GM21390 (cell line): ENCODE measurements at regions not wholly inside any gene's neighbourhood (a gene's known extent, or its start where the extent isn't known, plus 50 kb on each side); places are given as distances from the start of the nearest gene placed in this dataset.

Experiments used
- ATAC-seq: cut with Tn5 transposase; IDR thresholded peaks from one replicate; pipeline ENCODE4 v1.9.1; 2021; ENCODE audit not compliant: unreplicated experiment

DNA sequence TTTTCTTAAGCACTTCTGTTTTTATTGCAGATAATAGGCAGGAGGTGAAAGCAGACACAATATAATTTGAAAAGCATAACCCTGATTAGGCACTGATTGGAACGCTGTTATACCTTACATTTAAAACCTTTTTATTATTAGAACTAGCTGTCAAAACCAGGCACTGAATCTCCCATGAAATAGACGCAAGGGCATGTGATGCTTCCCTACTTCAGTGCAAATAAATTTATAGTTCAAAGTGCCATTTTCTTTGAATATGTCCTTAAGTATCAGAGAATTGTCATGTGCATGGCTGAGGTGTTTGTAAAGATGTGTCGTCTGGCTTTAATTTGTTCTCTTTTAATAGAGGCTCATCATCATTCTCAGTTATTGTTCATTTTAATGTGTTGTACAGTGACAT is 386.0 kb downstream of the NR2F2 start:
- ATAC-seq = no peak

DNA sequence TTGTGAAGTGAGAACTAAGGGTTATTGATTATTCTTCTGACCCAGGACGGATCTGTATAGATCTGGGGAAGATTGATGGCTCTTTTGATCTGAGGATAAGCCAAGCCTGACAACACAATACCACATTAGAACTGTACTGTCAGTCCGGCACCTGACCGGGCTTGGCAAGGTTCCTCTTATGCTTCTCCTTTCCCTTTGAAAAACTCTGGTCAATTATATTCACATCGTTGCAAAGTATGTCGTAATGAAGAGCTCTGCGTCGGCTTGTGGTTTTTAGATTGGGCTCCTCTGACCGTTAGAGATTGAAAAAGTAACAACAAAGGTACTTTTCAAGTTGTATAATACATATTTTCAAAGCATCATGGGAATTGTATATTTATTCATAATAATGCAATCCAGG is 389.8 kb downstream of the NR2F2 start:
- no peak for ATAC-seq

DNA sequence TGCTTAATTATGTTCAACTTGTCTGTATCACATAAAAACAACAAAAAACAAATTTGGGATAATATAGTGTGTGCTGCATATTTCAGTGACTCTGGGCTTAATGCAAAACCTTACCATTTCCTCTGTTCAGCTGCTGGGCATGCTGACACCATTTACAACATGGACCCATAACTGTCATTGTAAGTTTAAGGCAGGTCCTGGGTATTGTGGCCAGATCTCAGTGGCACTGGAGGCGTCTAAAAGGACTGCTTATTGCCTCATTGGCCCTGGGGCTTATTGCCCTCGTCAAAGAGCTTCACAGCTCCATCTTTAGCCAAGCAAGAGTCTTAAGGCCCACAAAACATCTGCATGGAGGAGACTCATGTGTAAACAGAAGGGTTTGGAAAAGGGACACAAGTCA is 390.2 kb downstream of the NR2F2 start:
- no peak for ATAC-seq

DNA sequence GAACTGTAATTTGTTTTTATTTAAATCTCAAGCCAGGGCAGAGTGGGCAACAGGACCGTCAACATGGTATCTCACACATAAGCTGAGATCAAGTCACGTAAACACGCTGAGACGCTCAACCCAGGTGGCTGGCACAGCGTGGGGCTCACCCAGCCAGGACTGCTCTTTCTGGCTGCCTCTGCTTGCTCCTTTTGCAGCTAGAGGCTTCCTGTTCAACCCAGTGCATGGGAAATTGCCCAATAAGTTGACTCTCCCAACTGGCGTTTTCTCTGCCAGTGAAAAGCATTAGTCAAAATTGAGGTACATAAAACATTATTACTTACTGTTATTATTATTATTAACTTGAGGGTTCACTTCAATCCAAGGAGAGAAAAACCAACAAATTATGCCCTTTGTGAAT is 398.1 kb downstream of the NR2F2 start:
- ATAC-seq = no peak

DNA sequence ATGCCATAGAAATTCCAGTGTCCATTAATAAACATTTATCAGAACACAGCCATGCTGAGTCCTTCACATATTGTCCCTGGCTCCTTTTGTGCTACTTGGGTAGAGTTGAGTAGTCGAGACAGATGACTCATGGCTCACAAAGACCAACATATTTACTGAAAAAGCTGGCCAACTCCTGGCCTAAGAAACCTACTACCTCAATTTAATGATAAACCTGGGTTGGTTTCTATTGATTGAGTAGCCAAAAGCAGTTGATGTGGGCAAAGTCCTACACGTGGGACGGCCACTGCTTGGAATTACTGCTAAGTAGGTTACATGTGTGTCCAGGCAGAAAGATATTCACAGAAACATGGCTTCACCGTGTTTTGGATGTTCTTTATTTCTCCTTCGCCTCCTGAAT is 402.2 kb downstream of the NR2F2 start:
- no peak for ATAC-seq

DNA sequence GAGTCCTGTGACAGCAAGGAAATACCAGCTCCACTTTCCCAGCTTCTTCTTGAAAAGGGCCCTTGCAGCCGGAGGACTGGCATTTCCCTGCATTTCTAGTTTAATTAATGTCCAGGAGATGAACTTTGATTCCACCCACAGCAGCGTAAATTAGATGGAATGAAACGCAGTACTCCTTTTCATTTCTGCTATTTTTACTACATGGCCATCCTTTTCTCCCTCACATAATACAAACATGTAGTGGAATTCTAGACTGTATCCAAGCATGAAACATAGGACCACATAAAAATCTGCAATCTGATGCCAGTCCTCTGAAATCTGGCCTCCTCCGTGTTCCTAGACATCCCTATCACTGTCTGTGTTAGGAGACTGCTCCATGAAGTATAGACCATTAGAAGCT is 403.2 kb downstream of the NR2F2 start:
- no peak for ATAC-seq

DNA sequence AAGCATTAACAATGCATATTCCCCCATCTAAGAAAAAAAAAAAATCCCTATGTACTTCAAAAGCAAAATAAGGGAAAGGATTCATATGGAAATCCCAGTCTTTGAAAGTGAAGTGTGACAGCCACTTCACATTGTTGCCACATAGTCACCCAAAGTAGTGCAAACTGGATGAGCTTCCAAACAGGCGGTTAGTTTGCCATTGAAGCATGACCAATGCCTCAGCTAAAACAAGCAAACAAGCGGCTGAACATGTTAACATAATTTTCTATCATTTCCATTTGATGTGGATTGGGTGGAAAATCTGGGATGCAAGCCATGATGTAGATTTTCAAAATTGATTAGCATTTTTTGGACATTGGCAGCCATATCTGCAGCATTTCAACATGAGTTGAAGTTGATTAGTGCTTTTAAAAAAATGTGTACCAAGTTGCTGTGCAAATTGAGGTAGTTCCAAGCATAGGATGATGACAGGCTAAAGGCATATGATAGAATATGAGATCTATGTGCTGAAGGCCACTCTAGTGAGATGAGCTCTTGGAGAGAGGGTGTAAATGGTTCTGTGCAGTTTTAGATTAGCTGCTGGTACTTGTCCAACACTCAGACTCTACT is 405.2 kb downstream of the NR2F2 start:
- no peak for ATAC-seq

DNA sequence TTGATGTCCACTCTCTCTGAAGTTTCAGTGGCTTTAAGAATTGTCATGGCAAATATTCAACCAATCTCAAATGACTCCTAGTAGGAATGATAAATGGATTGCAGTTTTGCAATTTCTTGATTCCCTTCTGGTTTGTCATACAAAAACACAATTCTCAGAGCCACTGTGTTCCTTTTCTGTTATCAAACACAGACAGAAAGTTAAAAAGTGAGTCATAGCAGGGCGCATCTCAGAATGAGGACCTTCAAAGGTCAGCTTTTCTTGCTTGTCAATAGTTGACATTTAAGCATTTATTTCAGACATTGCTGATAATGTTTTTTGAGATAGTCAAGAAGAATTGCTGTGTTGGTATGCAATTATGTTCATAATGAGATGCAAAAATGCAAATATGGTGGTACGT is 405.9 kb downstream of the NR2F2 start:
- no peak for ATAC-seq

DNA sequence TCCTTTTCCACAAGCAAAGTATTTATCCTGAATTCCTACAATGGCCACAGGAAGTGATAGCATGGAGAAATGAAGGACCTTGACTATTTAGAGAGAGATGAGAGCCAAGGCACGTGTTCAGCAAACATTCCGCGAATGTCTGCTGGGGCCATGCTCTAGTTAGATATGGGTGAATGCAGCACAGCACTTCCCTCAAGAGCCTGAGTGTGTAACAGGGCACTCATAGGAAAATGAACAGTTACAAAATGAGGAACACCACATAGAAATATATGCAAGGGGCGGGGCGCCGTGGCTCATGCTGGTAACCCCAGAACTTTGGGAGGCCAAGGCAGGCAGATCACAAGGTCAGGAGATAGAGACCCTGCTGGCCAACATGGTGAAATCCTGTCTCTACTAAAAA is 406.9 kb downstream of the NR2F2 start:
- ATAC-seq = no peak

DNA sequence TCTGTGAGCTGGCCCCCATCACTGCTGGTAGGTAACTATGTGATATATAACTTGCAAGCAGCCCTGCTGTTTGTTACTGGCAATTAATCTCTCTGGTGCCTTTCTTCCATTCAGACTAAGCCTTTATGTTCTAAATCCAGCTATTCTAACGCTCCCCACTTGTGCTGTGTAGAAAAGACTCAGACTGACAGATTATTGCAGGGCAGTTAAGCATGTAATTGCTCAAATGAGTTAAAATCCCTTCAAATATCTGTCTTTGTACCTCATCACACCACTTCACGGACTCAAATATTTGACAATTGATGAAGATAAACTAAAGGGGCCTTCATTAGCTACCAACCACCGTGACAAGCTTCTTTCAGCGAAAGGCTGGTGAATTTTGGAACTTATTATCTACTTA is 416.2 kb downstream of the NR2F2 start:
- ATAC-seq = no peak

DNA sequence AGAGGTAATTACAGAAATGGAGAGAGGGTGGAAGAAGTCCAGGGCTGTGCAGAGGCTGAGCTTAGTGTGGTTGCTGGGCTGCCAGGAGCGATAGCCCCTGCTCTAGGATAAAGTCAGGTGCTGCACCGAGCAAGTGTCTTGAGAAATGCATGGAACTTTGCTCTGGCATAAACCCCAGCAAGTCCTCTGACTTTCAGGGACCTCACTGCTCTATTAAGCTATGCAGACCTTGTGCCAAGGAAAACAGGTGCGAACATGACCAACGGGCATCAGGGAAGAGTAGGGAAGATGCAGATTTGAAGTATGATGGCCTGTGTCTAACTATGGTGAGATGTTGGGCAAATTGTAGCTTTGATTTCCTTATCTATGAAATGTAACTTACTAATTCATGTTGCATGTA is 416.8 kb downstream of the NR2F2 start:
- ATAC-seq = no peak

DNA sequence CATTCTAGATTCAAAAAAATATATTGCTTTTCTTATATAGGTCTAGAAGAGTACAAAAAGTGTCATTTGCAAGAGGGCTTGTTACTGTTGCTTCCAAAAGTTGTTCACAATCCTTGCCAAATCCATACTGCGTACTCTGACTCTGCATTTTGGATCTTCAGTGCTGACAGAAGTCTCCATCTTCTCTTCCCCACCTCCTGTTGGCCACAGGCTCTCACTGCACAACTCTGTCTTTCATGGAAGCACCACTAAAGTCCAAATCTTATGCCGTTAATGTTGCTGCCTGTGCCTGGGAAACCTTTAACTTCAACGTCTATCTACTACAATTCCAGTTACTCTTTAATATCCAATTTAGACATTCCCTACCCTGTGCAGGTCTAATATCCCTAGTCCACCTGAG is 419.9 kb downstream of the NR2F2 start:
- no peak for ATAC-seq

DNA sequence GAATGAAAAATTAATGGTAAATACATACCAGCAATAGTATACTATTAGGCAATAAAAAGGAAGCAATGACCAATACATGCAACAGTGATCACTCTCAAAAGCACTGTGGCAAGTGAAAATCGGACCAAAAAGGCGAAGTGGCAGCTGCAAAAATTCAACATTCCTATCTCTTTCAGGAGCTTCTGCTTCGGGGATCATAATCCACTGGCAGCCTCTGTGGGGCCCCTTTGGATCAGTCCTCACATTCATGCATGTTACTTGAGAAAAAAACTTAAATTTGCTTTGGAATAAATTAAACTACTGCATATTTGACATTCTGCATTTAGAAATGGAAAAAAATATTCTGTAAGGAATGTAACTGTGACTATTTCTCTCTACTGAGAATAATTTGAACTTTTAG is 425.6 kb downstream of the NR2F2 start:
- ATAC-seq = no peak

DNA sequence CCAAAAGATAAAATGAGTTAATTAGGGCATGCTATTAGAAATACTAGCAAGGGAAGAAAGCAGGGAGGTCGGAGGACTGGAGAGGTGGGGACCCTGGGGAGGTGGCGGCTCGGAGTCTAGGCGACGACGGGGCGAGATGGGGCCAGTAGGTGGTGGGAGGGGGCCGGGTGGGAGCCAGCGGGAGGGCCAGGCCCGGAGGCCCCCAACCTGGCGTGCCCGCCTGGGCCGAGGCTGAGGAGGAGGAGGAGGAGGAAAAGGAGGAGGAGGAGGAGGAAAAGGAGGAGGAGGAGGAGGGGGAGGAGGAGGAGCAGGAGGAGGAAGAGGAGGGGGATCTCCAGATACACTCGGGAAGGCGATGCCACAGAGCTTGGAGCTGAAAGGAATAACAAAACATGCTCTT is 426.2 kb downstream of the NR2F2 start:
- ATAC-seq = no peak

DNA sequence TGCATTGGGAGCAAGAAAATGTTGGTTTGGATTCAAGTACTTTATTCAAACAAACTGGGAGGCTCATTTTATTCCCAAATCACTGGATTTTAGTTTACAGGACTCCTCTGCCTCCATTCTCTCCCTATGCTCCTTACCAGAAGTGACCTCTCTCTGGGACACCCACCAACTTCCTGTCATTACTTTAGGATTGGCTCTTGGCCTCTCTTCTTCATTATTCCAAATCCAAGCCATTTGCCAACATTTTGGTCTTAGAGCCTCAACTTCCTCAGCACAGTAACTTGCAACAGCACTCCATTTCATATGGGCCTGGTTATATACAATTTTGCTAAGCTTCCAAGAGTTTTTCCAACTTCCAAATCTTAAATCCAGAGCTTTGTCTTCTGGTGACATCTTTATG is 432.1 kb downstream of the NR2F2 start:
- no peak for ATAC-seq

DNA sequence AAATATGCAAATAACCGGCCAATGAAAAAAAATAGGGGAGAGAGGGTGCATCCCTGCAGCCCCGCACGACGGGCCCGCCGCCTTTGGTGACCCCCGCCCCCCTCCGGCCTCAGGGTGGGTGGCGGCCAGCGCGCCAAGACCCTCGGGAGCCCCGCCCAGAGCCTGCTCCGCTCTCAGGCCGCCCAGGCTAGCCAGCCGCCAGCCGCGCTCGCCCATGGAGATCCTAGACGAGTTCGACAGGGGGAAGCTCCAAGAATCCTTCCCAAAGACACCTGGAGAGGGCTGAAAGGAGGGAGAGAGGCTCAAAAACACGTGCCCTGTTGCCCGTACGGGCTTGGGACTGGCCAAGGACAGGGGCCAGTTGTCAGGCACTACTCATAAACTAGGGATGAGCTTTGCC is 434.0 kb downstream of the NR2F2 start:
- ATAC-seq = no peak

DNA sequence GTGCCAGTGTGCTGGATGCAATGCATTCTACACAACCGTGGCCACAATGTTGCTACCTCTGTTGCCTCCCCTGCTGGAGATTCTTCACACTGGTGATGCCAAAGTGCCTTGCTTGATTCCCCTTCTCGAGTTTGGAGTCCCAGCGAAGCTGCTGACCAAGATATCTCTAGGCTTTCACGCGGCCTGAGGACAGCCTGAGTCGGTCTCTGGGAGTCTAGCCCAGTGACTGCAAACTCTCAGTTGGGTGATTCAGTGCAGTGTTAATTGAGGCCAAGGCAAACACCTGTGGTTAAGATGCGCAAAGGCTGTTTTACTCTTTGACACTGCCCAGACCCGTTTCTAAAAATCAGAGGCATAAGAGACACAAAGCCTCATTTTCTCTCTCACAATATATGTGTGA is 434.4 kb downstream of the NR2F2 start:
- no peak for ATAC-seq

DNA sequence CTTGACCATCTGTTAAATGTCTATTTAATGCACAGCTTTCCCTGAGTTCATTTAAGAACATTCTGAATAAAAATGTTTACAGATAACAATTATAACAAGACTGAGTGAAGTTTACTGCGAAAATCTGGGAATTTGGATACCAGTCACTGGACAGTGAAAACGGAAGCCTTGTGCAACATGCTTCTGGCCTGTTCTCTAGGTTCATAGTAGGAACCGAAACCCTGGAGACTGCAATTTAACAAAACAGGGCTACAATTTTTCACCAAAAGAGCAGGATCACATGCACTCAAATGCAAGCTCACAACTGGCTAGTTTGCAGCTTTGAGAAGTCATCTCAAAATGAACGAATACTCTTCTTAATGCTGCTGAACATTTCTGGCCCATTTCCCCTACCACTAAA is 435.9 kb downstream of the NR2F2 start:
- ATAC-seq = no peak

DNA sequence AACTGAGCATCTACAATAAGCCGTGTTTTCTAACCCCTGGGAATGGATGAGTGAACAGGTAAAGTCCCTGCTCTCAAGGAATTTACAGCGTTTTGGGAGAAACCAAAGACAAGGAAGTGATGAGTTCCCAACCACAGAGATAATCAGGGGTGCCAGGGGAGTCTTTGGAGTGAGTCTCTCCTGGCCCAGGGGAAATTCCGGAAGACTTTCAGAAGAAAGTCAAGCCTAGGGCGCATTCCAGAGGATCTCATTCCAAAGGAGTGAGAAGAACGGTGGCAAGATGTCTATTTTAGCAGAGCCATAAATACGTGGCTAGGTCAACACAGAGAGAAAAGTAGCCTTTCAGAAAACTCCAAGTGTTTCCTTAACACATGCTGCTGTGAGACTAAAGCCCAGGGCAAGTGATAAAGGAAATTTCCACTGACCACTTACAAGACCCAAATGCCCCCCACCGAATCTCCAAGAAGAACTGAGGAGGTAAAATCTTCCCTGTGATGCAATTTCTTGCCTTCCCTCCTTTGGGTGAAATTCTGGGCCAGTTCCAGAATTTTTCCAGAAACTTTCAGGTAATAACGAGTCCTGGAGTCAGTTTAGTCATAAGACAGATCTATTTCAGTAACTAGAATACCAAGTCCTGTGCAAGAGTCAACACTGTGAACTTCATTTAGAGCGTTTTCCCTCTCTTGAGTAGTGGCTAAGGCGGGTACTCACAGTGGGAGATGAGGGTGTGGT is 437.4 kb downstream of the NR2F2 start:
- ATAC-seq = no peak

DNA sequence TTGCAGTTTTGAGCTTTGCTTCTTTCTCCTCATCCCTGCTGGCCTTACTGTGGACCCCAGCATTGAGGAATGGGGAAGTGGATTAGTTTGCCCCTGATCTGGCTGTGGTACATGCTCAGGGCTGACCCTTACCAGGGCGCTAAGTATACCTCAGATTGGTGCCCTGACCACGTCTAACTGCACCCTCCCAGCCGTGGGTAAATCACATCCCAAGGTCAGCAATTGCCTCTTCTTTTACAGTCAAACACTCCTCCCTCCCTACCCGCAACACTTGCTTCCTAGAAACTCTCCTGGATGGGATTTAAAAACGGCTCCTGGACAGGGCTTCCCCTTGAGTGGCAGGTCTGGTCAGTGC is 437.9 kb downstream of the NR2F2 start:
- no peak for ATAC-seq

DNA sequence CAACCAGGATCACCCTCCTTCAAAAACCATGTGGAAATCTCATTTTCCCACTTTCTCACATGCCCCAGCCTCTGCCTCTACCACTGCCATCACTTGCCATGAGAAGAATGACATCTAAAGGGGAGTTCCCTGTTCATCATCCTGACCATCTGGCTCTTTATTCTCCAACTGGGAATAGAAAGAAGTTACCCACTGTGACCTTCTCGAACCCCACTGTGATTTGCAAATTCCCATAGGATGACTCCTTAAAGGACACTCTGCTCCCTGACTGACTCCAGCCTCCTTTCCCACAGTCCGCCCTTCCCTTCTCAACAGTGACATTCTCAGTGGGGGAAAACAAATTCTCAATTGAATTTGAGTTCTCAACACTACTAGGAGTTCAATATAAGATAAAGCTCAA is 440.5 kb downstream of the NR2F2 start:
- ATAC-seq = no peak

DNA sequence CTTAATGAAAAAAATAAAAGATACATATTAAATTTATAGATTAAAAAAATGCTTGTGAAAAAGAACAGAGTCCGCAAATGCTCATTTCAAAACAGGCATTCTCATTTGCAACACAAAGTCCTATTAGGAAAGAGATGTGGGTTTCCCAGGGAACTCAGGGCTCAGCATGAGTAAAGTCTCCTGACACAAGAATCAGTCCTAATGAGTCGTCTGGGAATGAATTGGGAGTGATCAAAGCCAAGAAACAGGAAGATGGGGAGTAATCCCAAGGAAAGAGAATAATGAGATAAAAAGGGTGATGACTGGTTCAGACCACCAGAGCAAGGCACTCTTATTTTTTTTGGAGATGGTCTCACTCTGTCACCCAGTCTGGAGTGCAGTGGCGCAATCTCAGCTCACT is 443.7 kb downstream of the NR2F2 start:
- no peak for ATAC-seq

DNA sequence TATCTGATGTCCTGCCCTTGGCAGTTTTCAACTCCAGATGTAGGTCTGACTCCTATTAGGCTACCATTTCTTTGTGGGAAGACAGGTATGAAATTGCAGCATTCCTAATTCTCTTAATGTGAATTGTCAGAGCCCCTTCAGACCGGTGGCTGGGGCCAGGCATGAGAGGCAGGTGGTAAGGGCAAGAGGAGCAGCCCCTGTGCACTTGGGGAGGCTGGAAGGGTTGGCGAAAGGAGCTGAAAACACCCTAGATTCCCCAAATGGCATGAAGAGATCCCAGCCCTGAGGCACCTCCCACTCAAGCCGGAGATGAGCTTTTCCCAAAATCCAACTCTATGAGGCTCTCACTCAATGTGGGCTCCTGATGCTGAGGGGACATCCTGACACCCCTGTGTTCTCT is 453.2 kb downstream of the NR2F2 start:
- ATAC-seq = no peak
